SK-N-SH (cell line): ENCODE measurements at regions not wholly inside any gene's neighbourhood (a gene's known extent, or its start where the extent isn't known, plus 50 kb on each side); places are given as distances from the start of the nearest gene placed in this dataset.

Experiments used
- CTCF ChIP-seq: fragments of 200-600 bp; sonication (generic); IDR thresholded peaks from 2 replicates; pipeline ENCODE4 v1.6.1; 2017; ENCODE audit warnings: antibody characterized with exemption, mild to moderate bottlenecking, moderate library complexity
- EP300 ChIP-seq, 2 experiments: IDR thresholded peaks; 2 replicates each; pipeline versions ENCODE4 v1.4.0 to v1.6.1; 2012; ENCODE audit warnings: borderline replicate concordance in 1 of 2, low read depth in 1 of 2, low read length in 1 of 2
- EZH2phosphoT487 ChIP-seq: fragments of 200-600 bp; sonication (generic); IDR thresholded peaks from 2 replicates; pipeline ENCODE4 v1.6.1; 2017; ENCODE audit warnings: low read depth, mixed run types, mild to moderate bottlenecking, antibody characterized with exemption, moderate library complexity, borderline replicate concordance
- GABPA ChIP-seq: IDR thresholded peaks from 2 replicates; pipeline ENCODE4 v1.4.0; 2012; ENCODE audit warnings: low read depth, mild to moderate bottlenecking
- MAX ChIP-seq: IDR thresholded peaks from 2 replicates; pipeline ENCODE4 v1.4.0; 2012; ENCODE audit warnings: low read depth
- MEF2A ChIP-seq: IDR thresholded peaks from 2 replicates; pipeline ENCODE4 v1.4.0; 2012; ENCODE audit warnings: low read depth, borderline replicate concordance
- NRF1 ChIP-seq: IDR thresholded peaks from 2 replicates; pipeline ENCODE4 v1.6.1; 2012; ENCODE audit warnings: low read depth, mild to moderate bottlenecking, low read length
- PBX3 ChIP-seq: IDR thresholded peaks from 2 replicates; pipeline ENCODE4; 2012
- RCOR1 ChIP-seq: fragments of 150-350 bp; IDR thresholded peaks from 2 replicates; pipeline ENCODE4 v1.6.1; 2017; ENCODE audit warnings: antibody characterized with exemption, low read length
- RFX5 ChIP-seq: IDR thresholded peaks from 2 replicates; pipeline ENCODE4 v1.6.1; 2012; ENCODE audit warnings: mild to moderate bottlenecking, improper control_type of control experiment, low read length
- TEAD4 ChIP-seq: IDR thresholded peaks from 2 replicates; pipeline ENCODE4 v1.4.0; 2012; ENCODE audit warnings: mild to moderate bottlenecking, borderline replicate concordance; ENCODE audit not compliant: insufficient read depth
- USF2 ChIP-seq: fragments of 150-350 bp; IDR thresholded peaks from 2 replicates; pipeline ENCODE4 v1.6.1; 2017; ENCODE audit warnings: antibody characterized with exemption, low read length, low read depth, borderline replicate concordance
- YY1 ChIP-seq: IDR thresholded peaks from 2 replicates; pipeline ENCODE4 v1.4.0; 2012; ENCODE audit warnings: low read depth, mild to moderate bottlenecking
- ZBTB33 ChIP-seq: IDR thresholded peaks from 2 replicates; pipeline ENCODE4 v1.4.0; 2012; ENCODE audit warnings: low read depth, borderline replicate concordance

GRCh38 chr9:95780751-95781150 lies 94.7 kb upstream of the ERCC6L2 start:
- TF ChIP-seq ZBTB33 (no peak), GABPA (no peak), NRF1 (no peak), CTCF (no peak), EP300 (IDR thresholded peaks at IDR 0.05; ENCODE audit: borderline replicate concordance in 1 of 2, low read depth in 1 of 2, low read length in 1 of 2) (no peak), EZH2phosphoT487 (no peak), TEAD4 (no peak), MEF2A (no peak), MAX (no peak), USF2 (no peak), RCOR1 (no peak), YY1 (no peak), RFX5 (no peak), PBX3 (no peak)
